ENCODE measurements at regions not wholly inside any gene's neighbourhood (a gene's known extent, or its start where the extent isn't known, plus 50 kb on each side); places are given as distances from the start of the nearest gene placed in this dataset.

DNA sequence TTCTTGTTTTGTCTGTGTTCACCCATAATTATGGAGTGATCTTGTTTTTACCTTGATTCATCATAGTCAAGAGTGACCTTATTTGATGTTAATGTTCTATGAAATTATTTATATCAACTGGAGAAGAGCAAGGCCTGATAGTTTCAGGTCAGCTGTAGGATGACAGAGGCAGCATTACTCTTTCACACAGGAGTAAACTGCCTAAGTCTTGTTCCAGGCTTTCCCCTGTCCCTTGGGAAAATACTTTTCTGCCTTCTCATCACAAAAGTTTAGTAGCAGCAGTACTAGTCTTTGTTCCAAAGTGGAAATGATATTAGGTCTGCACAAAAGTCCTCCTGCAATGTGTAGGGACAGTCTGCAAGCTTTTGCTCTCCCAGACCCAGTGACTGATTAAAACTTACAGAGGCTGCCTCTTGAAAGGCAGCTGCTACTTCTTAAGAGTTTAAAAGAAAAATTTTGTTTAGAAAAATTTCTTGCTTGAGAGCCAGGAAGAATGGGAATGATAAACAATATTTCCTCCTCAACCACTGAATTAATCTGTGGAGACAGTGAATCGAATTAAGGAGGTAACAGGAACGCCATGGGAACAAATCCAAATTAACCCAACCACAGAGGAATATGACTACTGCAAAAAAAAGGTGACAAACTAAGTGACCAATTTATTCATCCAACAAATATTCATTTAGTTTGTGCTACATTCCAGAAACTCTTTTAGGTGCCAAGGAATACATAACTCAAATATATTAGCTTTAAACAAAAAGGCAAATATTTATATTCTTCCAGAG lies 991.4 kb upstream of the PABPC4L start:
- H3K27me3 ChIP-seq (replicated peaks; ENCODE audit: insufficient read depth), result no peaks in the 10 kb centered on the region
- intact Hi-C loops (cut with DNase I), result no loop called here
- H3K27ac ChIP-seq, result no peak overlapping the region
- TF ChIP-seq, protein P1, sequence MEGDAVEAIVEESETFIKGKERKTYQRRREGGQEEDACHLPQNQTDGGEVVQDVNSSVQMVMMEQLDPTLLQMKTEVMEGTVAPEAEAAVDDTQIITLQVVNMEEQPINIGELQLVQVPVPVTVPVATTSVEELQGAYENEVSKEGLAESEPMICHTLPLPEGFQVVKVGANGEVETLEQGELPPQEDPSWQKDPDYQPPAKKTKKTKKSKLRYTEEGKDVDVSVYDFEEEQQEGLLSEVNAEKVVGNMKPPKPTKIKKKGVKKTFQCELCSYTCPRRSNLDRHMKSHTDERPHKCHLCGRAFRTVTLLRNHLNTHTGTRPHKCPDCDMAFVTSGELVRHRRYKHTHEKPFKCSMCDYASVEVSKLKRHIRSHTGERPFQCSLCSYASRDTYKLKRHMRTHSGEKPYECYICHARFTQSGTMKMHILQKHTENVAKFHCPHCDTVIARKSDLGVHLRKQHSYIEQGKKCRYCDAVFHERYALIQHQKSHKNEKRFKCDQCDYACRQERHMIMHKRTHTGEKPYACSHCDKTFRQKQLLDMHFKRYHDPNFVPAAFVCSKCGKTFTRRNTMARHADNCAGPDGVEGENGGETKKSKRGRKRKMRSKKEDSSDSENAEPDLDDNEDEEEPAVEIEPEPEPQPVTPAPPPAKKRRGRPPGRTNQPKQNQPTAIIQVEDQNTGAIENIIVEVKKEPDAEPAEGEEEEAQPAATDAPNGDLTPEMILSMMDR (IDR thresholded peaks at IDR 0.05), result no peak
- no peak for TF ChIP-seq POLR2AphosphoS5 (IDR thresholded peaks at IDR 0.05)
- TF ChIP-seq POLR2A (IDR thresholded peaks at IDR 0.05), result no peak
- no peaks in the 10 kb centered on the region for H3K9me3 ChIP-seq
- DNase-seq (ENCODE audit: low spot score), result no peak
- 73% methylated on average over 2 of the region's 2 CpGs for WGBS
- H3K36me3 ChIP-seq, result no peaks in the 10 kb centered on the region
- no peaks in the 10 kb centered on the region for H3K4me1 ChIP-seq (replicated peaks)
- no peak overlapping the region for H3K4me3 ChIP-seq

DNA sequence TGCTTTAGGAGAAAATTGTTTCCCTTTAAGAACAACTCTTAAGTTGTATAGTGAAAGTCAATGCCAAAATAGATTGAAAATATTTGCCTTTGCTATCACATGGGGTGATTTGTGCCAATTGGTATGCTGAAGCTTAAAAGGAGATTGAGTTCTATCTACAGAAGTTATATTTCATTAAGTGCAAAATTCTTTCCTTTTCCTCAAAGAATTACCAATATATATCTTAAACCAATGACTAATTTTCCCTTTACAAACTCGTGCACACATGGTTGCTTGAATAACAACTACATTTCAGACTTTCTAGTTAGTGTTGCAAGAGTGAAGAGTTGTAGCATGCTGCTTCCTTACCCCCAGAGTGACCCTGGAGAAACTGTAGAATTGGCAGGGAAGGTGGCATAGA lies 990.0 kb upstream of the PABPC4L start:
- H3K9me3 ChIP-seq, result no peaks in the 10 kb centered on the region
- H3K27ac ChIP-seq, result no peak overlapping the region
- H3K4me1 ChIP-seq (replicated peaks), result no peaks in the 10 kb centered on the region
- H3K4me3 ChIP-seq, result no peak overlapping the region
- H3K36me3 ChIP-seq, result no peaks in the 10 kb centered on the region
- WGBS, result 70% methylated on average over 1 of the region's 1 CpG
- no peak for DNase-seq (ENCODE audit: low spot score)
- no peaks in the 10 kb centered on the region for H3K27me3 ChIP-seq (replicated peaks; ENCODE audit: insufficient read depth)
- intact Hi-C loops (cut with DNase I), result no loop called here
- TF ChIP-seq POLR2A (IDR thresholded peaks at IDR 0.05), result no peak
- TF ChIP-seq, protein P1 (IDR thresholded peaks at IDR 0.05), result no peak
- TF ChIP-seq POLR2AphosphoS5 (IDR thresholded peaks at IDR 0.05), result no peak

DNA sequence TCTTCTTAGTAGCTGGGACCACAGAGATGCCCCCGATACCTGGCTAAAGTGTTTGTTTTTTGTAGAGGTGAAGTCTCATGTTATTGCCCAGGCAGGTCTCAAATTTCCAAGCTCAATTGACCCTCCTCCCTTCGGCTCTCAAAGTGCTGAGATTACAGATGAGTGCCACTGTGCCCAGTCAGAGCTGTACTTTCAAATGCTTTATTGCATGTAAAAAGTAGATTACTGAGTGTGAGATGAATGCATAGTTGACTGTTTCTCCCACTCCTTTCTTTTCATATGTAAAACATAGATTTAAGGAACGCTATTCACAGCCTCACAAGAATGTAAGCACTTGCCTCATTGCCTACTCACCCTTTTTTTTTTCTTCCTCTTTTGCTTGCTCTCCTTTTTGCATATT lies 984.4 kb upstream of the PABPC4L start:
- DNase-seq (ENCODE audit: low spot score), result no peak
- intact Hi-C loops (cut with DNase I), result no loop called here
- 40% methylated on average over 3 of the region's 3 CpGs for WGBS
- H3K27me3 ChIP-seq (replicated peaks; ENCODE audit: insufficient read depth), result no peaks in the 10 kb centered on the region
- no peak overlapping the region for H3K4me3 ChIP-seq
- H3K4me1 ChIP-seq (replicated peaks), result no peaks in the 10 kb centered on the region
- TF ChIP-seq POLR2A (IDR thresholded peaks at IDR 0.05) (no peak), POLR2AphosphoS5 (IDR thresholded peaks at IDR 0.05) (no peak)
- TF ChIP-seq, protein P1 (IDR thresholded peaks at IDR 0.05), result no peak
- H3K27ac ChIP-seq, result no peak overlapping the region
- no peaks in the 10 kb centered on the region for H3K36me3 ChIP-seq
- no peaks in the 10 kb centered on the region for H3K9me3 ChIP-seq

DNA sequence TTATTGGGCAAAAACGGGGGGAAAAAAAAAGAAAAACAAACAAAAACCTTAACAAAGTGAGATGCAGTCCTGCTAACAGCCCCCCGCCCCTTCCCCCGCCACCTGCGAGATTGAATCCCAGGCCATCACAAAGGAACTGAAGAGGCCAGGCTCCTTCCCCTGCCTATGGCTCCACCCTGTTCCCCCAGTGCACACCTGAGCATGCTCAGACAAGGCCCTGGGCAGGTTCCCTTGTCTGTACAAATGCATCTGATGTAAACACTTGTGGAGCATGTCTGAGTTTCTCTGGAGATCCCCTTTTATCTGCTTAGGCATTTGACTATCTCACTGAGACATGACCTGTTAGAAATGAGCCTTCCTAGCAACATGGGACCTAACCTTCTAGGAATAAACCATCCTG lies 983.7 kb upstream of the PABPC4L start:
- Histone ChIP-seq H3K27ac (no peak overlapping the region), H3K4me3 (no peak overlapping the region), H3K27me3 (replicated peaks; ENCODE audit: insufficient read depth) (no peaks in the 10 kb centered on the region), H3K36me3 (no peaks in the 10 kb centered on the region), H3K4me1 (replicated peaks) (no peaks in the 10 kb centered on the region), H3K9me3 (no peaks in the 10 kb centered on the region)
- DNase-seq (ENCODE audit: low spot score), result no peak
- WGBS, result 51% methylated on average over 4 of the region's 4 CpGs
- intact Hi-C loops (cut with DNase I), result no loop called here
- TF ChIP-seq, protein P1 (IDR thresholded peaks at IDR 0.05), result no peak
- no peak for TF ChIP-seq POLR2AphosphoS5 (IDR thresholded peaks at IDR 0.05)

DNA sequence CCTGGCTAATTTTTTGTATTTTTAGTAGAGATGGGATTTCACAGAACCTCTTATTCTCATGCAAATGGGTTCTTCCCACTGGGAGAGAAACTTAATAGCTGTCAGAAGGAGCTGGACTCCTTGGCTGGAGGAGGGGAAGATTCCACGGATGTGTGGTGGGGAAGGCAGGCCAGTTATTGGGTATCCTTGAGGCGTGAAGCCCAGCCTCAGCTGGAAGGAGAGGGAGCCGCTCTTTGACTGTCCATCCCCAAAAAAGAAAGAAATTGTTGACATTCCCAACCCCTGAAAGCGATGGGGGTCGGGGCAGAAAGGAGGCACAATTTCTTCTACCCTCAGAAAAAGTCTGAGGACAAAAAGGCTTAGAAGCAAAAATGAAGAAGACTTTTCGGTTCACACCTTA lies 983.1 kb upstream of the PABPC4L start:
- WGBS, result 79% methylated on average over 6 of the region's 6 CpGs
- Histone ChIP-seq H3K4me1 (replicated peaks) (no peaks in the 10 kb centered on the region), H3K9me3 (no peaks in the 10 kb centered on the region), H3K36me3 (no peaks in the 10 kb centered on the region), H3K27me3 (replicated peaks; ENCODE audit: insufficient read depth) (no peaks in the 10 kb centered on the region), H3K27ac (no peak overlapping the region), H3K4me3 (no peak overlapping the region)
- intact Hi-C loops (cut with DNase I), result no loop called here
- TF ChIP-seq, protein P1 (IDR thresholded peaks at IDR 0.05), result no peak
- TF ChIP-seq POLR2AphosphoS5 (IDR thresholded peaks at IDR 0.05), result no peak
- TF ChIP-seq POLR2A (IDR thresholded peaks at IDR 0.05), result no peak
- DNase-seq (ENCODE audit: low spot score), result no peak

Measured in prostate gland (tissue), 2 donors.